ENCODE measurements at regions not wholly inside any gene's neighbourhood (a gene's known extent, or its start where the extent isn't known, plus 50 kb on each side); places are given as distances from the start of the nearest gene placed in this dataset.

DNA sequence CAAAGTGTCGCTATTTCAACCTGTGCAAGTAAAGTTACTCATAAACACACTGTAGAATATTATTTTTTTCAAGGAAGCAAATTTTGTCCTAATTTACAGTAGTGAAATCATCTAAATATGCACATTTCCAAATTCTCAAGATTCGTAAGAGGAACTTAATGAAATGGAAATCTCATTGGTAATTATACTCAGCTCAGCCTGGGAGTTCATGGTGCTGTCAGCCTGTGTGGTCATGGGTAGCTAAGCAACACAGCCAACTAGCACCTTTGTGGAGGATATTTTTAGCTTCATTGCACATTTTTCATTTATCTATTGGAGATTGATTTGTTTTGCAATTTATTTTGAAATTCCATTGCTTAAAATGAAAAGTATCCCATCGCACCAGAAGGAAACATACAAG, 975.7 kb upstream of the ZEB2 start:
- no TSS peak for BruUV-seq (replicated peaks)
- Histone ChIP-seq H3K27me3 (ENCODE audit: control insufficient read depth, insufficient read depth, low read length) (no peaks in the 10 kb centered on the region), H3K4me1 (ENCODE audit: control insufficient read depth, insufficient read depth, low read length) (no peaks in the 10 kb centered on the region), H3K4me3 (ENCODE audit: low read depth in 2 of 2, low read length in 2 of 2) (no peak overlapping the region), H3K36me3 (ENCODE audit: control insufficient read depth, insufficient read depth, low read length) (no peaks in the 10 kb centered on the region), H3K27ac (ENCODE audit: low read length) (no peak overlapping the region), H3K9me3 (ENCODE audit: control insufficient read depth, insufficient read depth, low read depth, low read length) (no peaks in the 10 kb centered on the region)
- no peak for ATAC-seq
- in situ Hi-C loops (cut with HindIII; ENCODE audit: low pct_unique_long_range_greater_than_20kb, low sequenced_read_pairs), result no loop called here
- ChIA-PET CTCF (no interaction called here), POLR2A (no interaction called here)
- no peak for TF ChIP-seq SIN3A (IDR thresholded peaks at IDR 0.05; ENCODE audit: borderline replicate concordance, insufficient read depth, low read depth, low read length)
- TF ChIP-seq POLR2AphosphoS5 (IDR thresholded peaks at IDR 0.05; ENCODE audit: low read depth, low read length), result no peak
- TF ChIP-seq, protein P1, sequence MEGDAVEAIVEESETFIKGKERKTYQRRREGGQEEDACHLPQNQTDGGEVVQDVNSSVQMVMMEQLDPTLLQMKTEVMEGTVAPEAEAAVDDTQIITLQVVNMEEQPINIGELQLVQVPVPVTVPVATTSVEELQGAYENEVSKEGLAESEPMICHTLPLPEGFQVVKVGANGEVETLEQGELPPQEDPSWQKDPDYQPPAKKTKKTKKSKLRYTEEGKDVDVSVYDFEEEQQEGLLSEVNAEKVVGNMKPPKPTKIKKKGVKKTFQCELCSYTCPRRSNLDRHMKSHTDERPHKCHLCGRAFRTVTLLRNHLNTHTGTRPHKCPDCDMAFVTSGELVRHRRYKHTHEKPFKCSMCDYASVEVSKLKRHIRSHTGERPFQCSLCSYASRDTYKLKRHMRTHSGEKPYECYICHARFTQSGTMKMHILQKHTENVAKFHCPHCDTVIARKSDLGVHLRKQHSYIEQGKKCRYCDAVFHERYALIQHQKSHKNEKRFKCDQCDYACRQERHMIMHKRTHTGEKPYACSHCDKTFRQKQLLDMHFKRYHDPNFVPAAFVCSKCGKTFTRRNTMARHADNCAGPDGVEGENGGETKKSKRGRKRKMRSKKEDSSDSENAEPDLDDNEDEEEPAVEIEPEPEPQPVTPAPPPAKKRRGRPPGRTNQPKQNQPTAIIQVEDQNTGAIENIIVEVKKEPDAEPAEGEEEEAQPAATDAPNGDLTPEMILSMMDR (IDR thresholded peaks at IDR 0.05), result no peak
- TF ChIP-seq TCF7L2 (IDR thresholded peaks at IDR 0.05; ENCODE audit: low read depth, low read length), result no peak
- TF ChIP-seq, protein P2, sequence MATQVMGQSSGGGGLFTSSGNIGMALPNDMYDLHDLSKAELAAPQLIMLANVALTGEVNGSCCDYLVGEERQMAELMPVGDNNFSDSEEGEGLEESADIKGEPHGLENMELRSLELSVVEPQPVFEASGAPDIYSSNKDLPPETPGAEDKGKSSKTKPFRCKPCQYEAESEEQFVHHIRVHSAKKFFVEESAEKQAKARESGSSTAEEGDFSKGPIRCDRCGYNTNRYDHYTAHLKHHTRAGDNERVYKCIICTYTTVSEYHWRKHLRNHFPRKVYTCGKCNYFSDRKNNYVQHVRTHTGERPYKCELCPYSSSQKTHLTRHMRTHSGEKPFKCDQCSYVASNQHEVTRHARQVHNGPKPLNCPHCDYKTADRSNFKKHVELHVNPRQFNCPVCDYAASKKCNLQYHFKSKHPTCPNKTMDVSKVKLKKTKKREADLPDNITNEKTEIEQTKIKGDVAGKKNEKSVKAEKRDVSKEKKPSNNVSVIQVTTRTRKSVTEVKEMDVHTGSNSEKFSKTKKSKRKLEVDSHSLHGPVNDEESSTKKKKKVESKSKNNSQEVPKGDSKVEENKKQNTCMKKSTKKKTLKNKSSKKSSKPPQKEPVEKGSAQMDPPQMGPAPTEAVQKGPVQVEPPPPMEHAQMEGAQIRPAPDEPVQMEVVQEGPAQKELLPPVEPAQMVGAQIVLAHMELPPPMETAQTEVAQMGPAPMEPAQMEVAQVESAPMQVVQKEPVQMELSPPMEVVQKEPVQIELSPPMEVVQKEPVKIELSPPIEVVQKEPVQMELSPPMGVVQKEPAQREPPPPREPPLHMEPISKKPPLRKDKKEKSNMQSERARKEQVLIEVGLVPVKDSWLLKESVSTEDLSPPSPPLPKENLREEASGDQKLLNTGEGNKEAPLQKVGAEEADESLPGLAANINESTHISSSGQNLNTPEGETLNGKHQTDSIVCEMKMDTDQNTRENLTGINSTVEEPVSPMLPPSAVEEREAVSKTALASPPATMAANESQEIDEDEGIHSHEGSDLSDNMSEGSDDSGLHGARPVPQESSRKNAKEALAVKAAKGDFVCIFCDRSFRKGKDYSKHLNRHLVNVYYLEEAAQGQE (IDR thresholded peaks at IDR 0.05; ENCODE audit: insufficient read depth in 1 of 2, low read depth in 2 of 2, low read length in 1 of 2), result no peak
- intact Hi-C loops (cut with micrococcal nuclease; ENCODE audit: unreplicated experiment), result no loop called here
- DNase-seq (ENCODE audit: low read depth, low spot score), result no peak

DNA sequence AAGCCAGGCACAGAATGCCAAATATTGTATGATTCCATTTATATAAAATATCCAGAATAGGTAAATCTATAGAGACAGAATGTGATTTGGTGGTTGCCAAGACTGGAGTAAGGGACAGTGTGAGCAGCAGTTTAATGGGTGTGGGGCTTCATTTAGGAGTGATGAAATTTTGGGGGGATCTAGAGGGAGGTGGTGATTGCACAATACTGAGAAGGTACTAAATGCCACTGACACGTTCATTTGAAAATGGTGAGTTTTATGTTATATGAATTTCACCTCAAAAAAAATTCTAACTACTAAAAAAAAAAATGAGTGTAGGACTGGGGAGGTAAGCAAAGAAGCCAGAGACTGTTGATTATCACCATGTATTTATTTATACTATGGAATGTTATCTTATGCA, 974.5 kb upstream of the ZEB2 start:
- in situ Hi-C loops (cut with HindIII; ENCODE audit: low pct_unique_long_range_greater_than_20kb, low sequenced_read_pairs), result no loop called here
- H3K27me3 ChIP-seq (ENCODE audit: control insufficient read depth, insufficient read depth, low read length), result no peaks in the 10 kb centered on the region
- TF ChIP-seq SIN3A (IDR thresholded peaks at IDR 0.05; ENCODE audit: borderline replicate concordance, insufficient read depth, low read depth, low read length) (no peak), POLR2AphosphoS5 (IDR thresholded peaks at IDR 0.05; ENCODE audit: low read depth, low read length) (no peak), TCF7L2 (IDR thresholded peaks at IDR 0.05; ENCODE audit: low read depth, low read length) (no peak)
- TF ChIP-seq, protein P1 (IDR thresholded peaks at IDR 0.05), result no peak
- TF ChIP-seq, protein P2 (IDR thresholded peaks at IDR 0.05; ENCODE audit: insufficient read depth in 1 of 2, low read depth in 2 of 2, low read length in 1 of 2), result no peak
- no peak for DNase-seq (ENCODE audit: low read depth, low spot score)
- H3K27ac ChIP-seq (ENCODE audit: low read length), result no peak overlapping the region
- CTCF ChIA-PET, result no interaction called here
- POLR2A ChIA-PET, result no interaction called here
- H3K4me1 ChIP-seq (ENCODE audit: control insufficient read depth, insufficient read depth, low read length), result no peaks in the 10 kb centered on the region
- no TSS peak for BruUV-seq (replicated peaks)
- H3K9me3 ChIP-seq (ENCODE audit: control insufficient read depth, insufficient read depth, low read depth, low read length), result no peaks in the 10 kb centered on the region
- H3K4me3 ChIP-seq (ENCODE audit: low read depth in 2 of 2, low read length in 2 of 2), result no peak overlapping the region
- no peak for ATAC-seq
- H3K36me3 ChIP-seq (ENCODE audit: control insufficient read depth, insufficient read depth, low read length), result no peaks in the 10 kb centered on the region
- intact Hi-C loops (cut with micrococcal nuclease; ENCODE audit: unreplicated experiment), result no loop called here
